BLaER1 treated with 17β-estradiol and CSF1 and Interleukin-3, amounts not matched to agents 10 nM and 100 nM (cell line): ENCODE measurements at regions not wholly inside any gene's neighbourhood (a gene's known extent, or its start where the extent isn't known, plus 50 kb on each side); places are given as distances from the start of the nearest gene placed in this dataset.
A peak's percentile ranks its signal among the peaks of the same experiment; 100 is the strongest.

Experiments
- H3K27ac ChIP-seq, 11 experiments: shearing (Covaris generic); formaldehyde crosslinking; 2 replicates each; pipeline ENCODE4 v1.8.1; 2022
- H3K27me3 ChIP-seq, 11 experiments: shearing (Covaris generic); formaldehyde crosslinking; 2 replicates each; pipeline ENCODE4 v1.8.1; 2022
- H3K36me3 ChIP-seq, 11 experiments: shearing (Covaris generic); formaldehyde crosslinking; 2 replicates each; pipeline ENCODE4 v1.8.1; 2022
- H3K4me1 ChIP-seq, 10 experiments: shearing (Covaris generic); formaldehyde crosslinking; 2 replicates each; pipeline ENCODE4 v1.8.1; 2022
- H3K4me2 ChIP-seq, 11 experiments: shearing (Covaris generic); formaldehyde crosslinking; 2 replicates each; pipeline ENCODE4 v1.8.1; 2022
- H3K4me3 ChIP-seq, 10 experiments: shearing (Covaris generic); formaldehyde crosslinking; 2 replicates each; pipeline ENCODE4 v1.8.1; 2022
- H3K9ac ChIP-seq, 11 experiments: shearing (Covaris generic); formaldehyde crosslinking; 2 replicates each; pipeline ENCODE4 v1.8.1; 2022
- H3K9me3 ChIP-seq, 11 experiments: shearing (Covaris generic); formaldehyde crosslinking; replicated peaks in 1 of 11; 2 replicates each; pipeline ENCODE4 v1.8.1; 2022
- H4K20me1 ChIP-seq, 11 experiments: shearing (Covaris generic); formaldehyde crosslinking; 2 replicates each; pipeline ENCODE4 v1.8.1; 2022
- Cebpa-rat ChIP-seq, 11 experiments: shearing (Covaris generic); IDR thresholded peaks; 2 replicates each; pipeline ENCODE4 v1.8.1; 2022

- Histone ChIP-seq H3K27me3 (no peaks in the 10 kb centered on the region), H3K4me2 (no peak overlapping the region), H3K9me3 (no peaks in the 10 kb centered on the region), H4K20me1 (no peaks in the 10 kb centered on the region), H3K4me1 (peaks cover 13 to 42% (median 18%) of the 10 kb centered on the region in 10 experiments), H3K9ac (no peak overlapping the region), H3K36me3 (no peaks in the 10 kb centered on the region), H3K27ac (peak overlapping the region in 2 of 11 experiments; percentile 70 to 81; a peak in 3 of 22 replicates), H3K4me3 (no peak overlapping the region)
- no peak for TF ChIP-seq Cebpa-rat (IDR thresholded peaks at IDR 0.05)
These were observed 118.6 kb downstream of the SPCS3 start for GRCh38 chr4:176438401-176438800.

GRCh38 chr4:176439611-176440010, 119.8 kb downstream of the SPCS3 start:
- H3K4me1 ChIP-seq = peaks cover 13 to 42% (median 18%) of the 10 kb centered on the region in 10 experiments
- H3K4me2 ChIP-seq = peak overlapping the region in 2 of 11 experiments; percentile 11 to 52; a peak in 3 of 22 replicates
- peak overlapping the region in 2 of 11 experiments; percentile 15 to 33; a peak in 3 of 22 replicates for H3K27ac ChIP-seq
- H3K9ac ChIP-seq = no peak overlapping the region
- H3K9me3 ChIP-seq = no peaks in the 10 kb centered on the region
- H3K36me3 ChIP-seq = no peaks in the 10 kb centered on the region
- H3K4me3 ChIP-seq = no peak overlapping the region
- TF ChIP-seq Cebpa-rat (IDR thresholded peaks at IDR 0.05) = no peak
- H4K20me1 ChIP-seq = no peaks in the 10 kb centered on the region
- no peaks in the 10 kb centered on the region for H3K27me3 ChIP-seq

- Histone ChIP-seq H4K20me1 (no peaks in the 10 kb centered on the region), H3K9me3 (no peaks in the 10 kb centered on the region)
These were observed 120.9 kb downstream of the SPCS3 start for GRCh38 chr4:176440698-176441097.

GRCh38 chr4:176441594-176441993, 121.8 kb downstream of the SPCS3 start:
- no peak for TF ChIP-seq Cebpa-rat (IDR thresholded peaks at IDR 0.05)
- Histone ChIP-seq H3K9ac (no peak overlapping the region), H3K36me3 (no peaks in the 10 kb centered on the region), H3K4me1 (peaks cover 6 to 28% (median 10%) of the 10 kb centered on the region in 10 experiments), H3K27me3 (no peaks in the 10 kb centered on the region), H4K20me1 (no peaks in the 10 kb centered on the region), H3K4me2 (no peak overlapping the region), H3K9me3 (no peaks in the 10 kb centered on the region), H3K4me3 (no peak overlapping the region), H3K27ac (no peak overlapping the region)

More at GRCh38 chr4:176440698-176441097, 120.9 kb downstream of the SPCS3 start:
- H3K36me3 ChIP-seq = no peaks in the 10 kb centered on the region
- no peaks in the 10 kb centered on the region for H3K27me3 ChIP-seq
- H3K4me1 ChIP-seq = peaks cover 13 to 37% (median 18%) of the 10 kb centered on the region in 10 experiments
- H3K27ac ChIP-seq = no peak overlapping the region
- no peak overlapping the region for H3K9ac ChIP-seq
- no peak overlapping the region for H3K4me3 ChIP-seq
- H3K4me2 ChIP-seq = no peak overlapping the region
- TF ChIP-seq Cebpa-rat (IDR thresholded peaks at IDR 0.05) = no peak

- Histone ChIP-seq H3K9ac (no peak overlapping the region), H3K36me3 (no peaks in the 10 kb centered on the region), H4K20me1 (no peaks in the 10 kb centered on the region), H3K27me3 (no peaks in the 10 kb centered on the region), H3K27ac (no peak overlapping the region), H3K4me2 (no peak overlapping the region), H3K4me1 (peaks cover 0 to 13% (median 0%) of the 10 kb centered on the region in 10 experiments; a peak in 5 of 20 replicates), H3K4me3 (no peak overlapping the region), H3K9me3 (no peaks in the 10 kb centered on the region)
- TF ChIP-seq Cebpa-rat (IDR thresholded peaks at IDR 0.05) = no peak
These were observed 123.4 kb downstream of the SPCS3 start for GRCh38 chr4:176443117-176443516.

GRCh38 chr4:176443646-176444409, 124.1 kb downstream of the SPCS3 start:
- no peaks in the 10 kb centered on the region for H3K36me3 ChIP-seq
- H3K9me3 ChIP-seq = no peaks in the 10 kb centered on the region
- no peak overlapping the region for H3K4me2 ChIP-seq
- H3K27me3 ChIP-seq = no peaks in the 10 kb centered on the region
- no peaks in the 10 kb centered on the region for H4K20me1 ChIP-seq
- H3K27ac ChIP-seq = no peak overlapping the region
- H3K9ac ChIP-seq = no peak overlapping the region
- H3K4me3 ChIP-seq = no peak overlapping the region
- H3K4me1 ChIP-seq = peaks cover 0 to 13% (median 0%) of the 10 kb centered on the region in 10 experiments; a peak in 5 of 20 replicates
- no peak for TF ChIP-seq Cebpa-rat (IDR thresholded peaks at IDR 0.05)

GRCh38 chr4:176444741-176445140, 125.0 kb downstream of the SPCS3 start:
- peaks cover 0 to 4% (median 0%) of the 10 kb centered on the region in 10 experiments; a peak in 4 of 20 replicates for H3K4me1 ChIP-seq
- no peak overlapping the region for H3K27ac ChIP-seq
- H3K36me3 ChIP-seq = no peaks in the 10 kb centered on the region
- H3K4me2 ChIP-seq = no peak overlapping the region
- no peak for TF ChIP-seq Cebpa-rat (IDR thresholded peaks at IDR 0.05)
- H3K27me3 ChIP-seq = no peaks in the 10 kb centered on the region
- H3K9ac ChIP-seq = no peak overlapping the region
- no peak overlapping the region for H3K4me3 ChIP-seq
- no peaks in the 10 kb centered on the region for H4K20me1 ChIP-seq
- no peaks in the 10 kb centered on the region for H3K9me3 ChIP-seq

GRCh38 chr4:176448761-176449160, 129.0 kb downstream of the SPCS3 start:
- Histone ChIP-seq H3K4me3 (no peak overlapping the region), H3K9ac (no peak overlapping the region), H3K4me2 (no peak overlapping the region), H3K27me3 (no peaks in the 10 kb centered on the region), H4K20me1 (no peaks in the 10 kb centered on the region), H3K27ac (no peak overlapping the region), H3K4me1 (no peaks in the 10 kb centered on the region), H3K36me3 (no peaks in the 10 kb centered on the region), H3K9me3 (no peaks in the 10 kb centered on the region)
- TF ChIP-seq Cebpa-rat (IDR thresholded peaks at IDR 0.05) = no peak

- H3K27ac ChIP-seq = no peak overlapping the region
- no peak overlapping the region for H3K4me3 ChIP-seq
- TF ChIP-seq Cebpa-rat (IDR thresholded peaks at IDR 0.05) = no peak
- no peak overlapping the region for H3K9ac ChIP-seq
- no peaks in the 10 kb centered on the region for H4K20me1 ChIP-seq
- H3K4me2 ChIP-seq = no peak overlapping the region
- H3K9me3 ChIP-seq = no peaks in the 10 kb centered on the region
- H3K36me3 ChIP-seq = no peaks in the 10 kb centered on the region
- H3K4me1 ChIP-seq = no peaks in the 10 kb centered on the region
- no peaks in the 10 kb centered on the region for H3K27me3 ChIP-seq
These were observed 131.7 kb downstream of the SPCS3 start for GRCh38 chr4:176451443-176451842.

- Histone ChIP-seq H3K4me1 (no peaks in the 10 kb centered on the region), H3K36me3 (no peaks in the 10 kb centered on the region), H3K9ac (no peak overlapping the region), H3K4me2 (no peak overlapping the region), H3K27me3 (no peaks in the 10 kb centered on the region), H3K4me3 (no peak overlapping the region), H4K20me1 (no peaks in the 10 kb centered on the region), H3K27ac (no peak overlapping the region), H3K9me3 (no peaks in the 10 kb centered on the region)
- no peak for TF ChIP-seq Cebpa-rat (IDR thresholded peaks at IDR 0.05)
These were observed 133.3 kb downstream of the SPCS3 start for GRCh38 chr4:176453079-176453478.
